ENCODE measurements at regions not wholly inside any gene's neighbourhood (a gene's known extent, or its start where the extent isn't known, plus 50 kb on each side); places are given as distances from the start of the nearest gene placed in this dataset.
"Not testable (repeated sequence)": the region's sequence is repeated elsewhere in the genome, so short reads cannot be mapped to it uniquely, and the experiment has no call there.

- Histone ChIP-seq H3K4me3 (ENCODE audit: low read length) (no peak overlapping the region), H4K20me1 (ENCODE audit: insufficient read depth, low read length) (no peaks in the 10 kb centered on the region), H2AFZ (ENCODE audit: low read length) (no peak overlapping the region), H3K9ac (ENCODE audit: low read length) (no peak overlapping the region), H3K27ac (ENCODE audit: low read length) (no peak overlapping the region), H3K79me2 (ENCODE audit: low read length) (no peaks in the 10 kb centered on the region), H3F3A (ENCODE audit: insufficient read depth, low read length) (no peaks in the 10 kb centered on the region), H3K4me1 (ENCODE audit: low read length) (no peaks in the 10 kb centered on the region), H3K36me3 (replicated peaks; ENCODE audit: insufficient read depth, low read length) (no peaks in the 10 kb centered on the region), H3K9me2 (replicated peaks; ENCODE audit: insufficient read depth, low read length) (no peaks in the 10 kb centered on the region), H3K27me3 (replicated peaks; ENCODE audit: insufficient read depth, low read length) (no peaks in the 10 kb centered on the region), H3K4me2 (ENCODE audit: low read depth, low read length) (no peak overlapping the region), H3K9me3 (replicated peaks; ENCODE audit: insufficient read depth, low read length) (no peaks in the 10 kb centered on the region)
- TF ChIP-seq EZH2 (optimal IDR thresholded peaks at IDR 0.05; ENCODE audit: low read depth, low read length), result no peak
- TF ChIP-seq, protein P1, sequence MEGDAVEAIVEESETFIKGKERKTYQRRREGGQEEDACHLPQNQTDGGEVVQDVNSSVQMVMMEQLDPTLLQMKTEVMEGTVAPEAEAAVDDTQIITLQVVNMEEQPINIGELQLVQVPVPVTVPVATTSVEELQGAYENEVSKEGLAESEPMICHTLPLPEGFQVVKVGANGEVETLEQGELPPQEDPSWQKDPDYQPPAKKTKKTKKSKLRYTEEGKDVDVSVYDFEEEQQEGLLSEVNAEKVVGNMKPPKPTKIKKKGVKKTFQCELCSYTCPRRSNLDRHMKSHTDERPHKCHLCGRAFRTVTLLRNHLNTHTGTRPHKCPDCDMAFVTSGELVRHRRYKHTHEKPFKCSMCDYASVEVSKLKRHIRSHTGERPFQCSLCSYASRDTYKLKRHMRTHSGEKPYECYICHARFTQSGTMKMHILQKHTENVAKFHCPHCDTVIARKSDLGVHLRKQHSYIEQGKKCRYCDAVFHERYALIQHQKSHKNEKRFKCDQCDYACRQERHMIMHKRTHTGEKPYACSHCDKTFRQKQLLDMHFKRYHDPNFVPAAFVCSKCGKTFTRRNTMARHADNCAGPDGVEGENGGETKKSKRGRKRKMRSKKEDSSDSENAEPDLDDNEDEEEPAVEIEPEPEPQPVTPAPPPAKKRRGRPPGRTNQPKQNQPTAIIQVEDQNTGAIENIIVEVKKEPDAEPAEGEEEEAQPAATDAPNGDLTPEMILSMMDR (IDR thresholded peaks at IDR 0.05; ENCODE audit: low read length), result no peak
- TF ChIP-seq EZH2phosphoT487 (IDR thresholded peaks at IDR 0.05; ENCODE audit: low read length), result no peak
- no peak for DNase-seq
Observed at GRCh38 chr15:81889485-81889881, 156.3 kb downstream of the MEX3B start.

DNA sequence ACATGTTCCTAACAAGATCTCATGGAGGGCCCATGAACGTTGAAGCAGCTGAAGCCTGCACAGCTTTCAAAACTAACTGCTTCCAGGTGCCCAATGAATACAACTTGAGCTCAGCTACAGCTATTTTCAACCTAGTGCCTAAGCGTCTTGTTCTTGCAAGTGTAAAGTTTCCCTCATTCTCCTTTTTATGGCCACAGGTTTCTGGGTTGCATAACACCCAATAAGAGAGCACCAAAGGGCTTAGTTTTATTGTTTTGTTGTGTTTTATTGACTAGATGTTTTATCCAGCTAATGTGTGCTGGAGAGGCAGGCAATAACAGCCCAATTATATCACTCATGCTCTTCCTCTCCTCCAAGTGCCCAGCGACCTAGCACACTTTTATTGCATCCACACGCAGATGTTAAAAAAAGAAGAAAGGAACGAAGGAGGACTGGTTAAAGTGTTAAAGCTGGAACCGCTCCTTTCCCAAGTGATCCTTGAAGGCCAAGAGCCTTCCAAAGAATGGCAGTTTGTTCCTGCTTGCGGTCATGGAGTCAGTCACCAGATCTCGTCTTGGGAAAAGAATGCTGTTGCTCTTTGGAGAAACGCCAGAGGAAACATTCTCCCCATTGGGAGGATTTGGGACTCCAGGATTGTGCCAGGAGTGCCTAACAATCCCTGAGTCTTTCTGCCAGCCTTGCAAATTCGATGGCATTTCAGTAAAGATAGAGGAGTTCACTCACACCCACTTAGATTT is 156.9 kb downstream of the MEX3B start:
- TF ChIP-seq, protein P1 (IDR thresholded peaks at IDR 0.05; ENCODE audit: low read length), result no peak
- no peak for TF ChIP-seq EZH2 (optimal IDR thresholded peaks at IDR 0.05; ENCODE audit: low read depth, low read length)
- no peak for TF ChIP-seq EZH2phosphoT487 (IDR thresholded peaks at IDR 0.05; ENCODE audit: low read length)
- H3K9me3 ChIP-seq (replicated peaks; ENCODE audit: insufficient read depth, low read length), result no peaks in the 10 kb centered on the region
- no peak overlapping the region for H3K4me3 ChIP-seq (ENCODE audit: low read length)
- H3K27me3 ChIP-seq (replicated peaks; ENCODE audit: insufficient read depth, low read length), result no peaks in the 10 kb centered on the region
- H4K20me1 ChIP-seq (ENCODE audit: insufficient read depth, low read length), result no peaks in the 10 kb centered on the region
- H2AFZ ChIP-seq (ENCODE audit: low read length), result no peak overlapping the region
- no peaks in the 10 kb centered on the region for H3K4me1 ChIP-seq (ENCODE audit: low read length)
- H3K36me3 ChIP-seq (replicated peaks; ENCODE audit: insufficient read depth, low read length), result no peaks in the 10 kb centered on the region
- no peaks in the 10 kb centered on the region for H3K9me2 ChIP-seq (replicated peaks; ENCODE audit: insufficient read depth, low read length)
- H3K4me2 ChIP-seq (ENCODE audit: low read depth, low read length), result no peak overlapping the region
- H3K9ac ChIP-seq (ENCODE audit: low read length), result no peak overlapping the region
- H3K79me2 ChIP-seq (ENCODE audit: low read length), result no peaks in the 10 kb centered on the region
- no peak overlapping the region for H3K27ac ChIP-seq (ENCODE audit: low read length)
- no peaks in the 10 kb centered on the region for H3F3A ChIP-seq (ENCODE audit: insufficient read depth, low read length)
- no peak for DNase-seq

DNA sequence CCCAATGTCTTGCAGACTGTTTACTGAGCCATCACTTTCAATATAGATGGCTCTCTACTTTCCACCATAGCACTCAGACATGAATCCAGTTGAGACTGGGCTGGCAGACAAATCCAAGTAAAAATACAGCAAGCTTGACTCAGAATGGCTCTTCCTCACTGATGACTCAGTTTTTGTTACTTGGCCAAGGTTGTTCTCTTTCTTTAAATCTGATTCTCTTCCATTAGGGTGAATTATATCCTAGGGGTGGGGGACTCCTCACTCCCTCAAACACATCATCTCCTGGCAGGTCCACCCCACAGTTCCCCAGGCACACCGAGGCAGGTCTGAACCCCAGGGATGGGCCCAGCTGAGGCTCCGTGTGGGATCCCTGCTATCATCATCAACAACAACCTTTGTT is 157.9 kb downstream of the MEX3B start:
- Histone ChIP-seq H3K9me2 (replicated peaks; ENCODE audit: insufficient read depth, low read length) (no peaks in the 10 kb centered on the region), H3K36me3 (replicated peaks; ENCODE audit: insufficient read depth, low read length) (no peaks in the 10 kb centered on the region)

DNA sequence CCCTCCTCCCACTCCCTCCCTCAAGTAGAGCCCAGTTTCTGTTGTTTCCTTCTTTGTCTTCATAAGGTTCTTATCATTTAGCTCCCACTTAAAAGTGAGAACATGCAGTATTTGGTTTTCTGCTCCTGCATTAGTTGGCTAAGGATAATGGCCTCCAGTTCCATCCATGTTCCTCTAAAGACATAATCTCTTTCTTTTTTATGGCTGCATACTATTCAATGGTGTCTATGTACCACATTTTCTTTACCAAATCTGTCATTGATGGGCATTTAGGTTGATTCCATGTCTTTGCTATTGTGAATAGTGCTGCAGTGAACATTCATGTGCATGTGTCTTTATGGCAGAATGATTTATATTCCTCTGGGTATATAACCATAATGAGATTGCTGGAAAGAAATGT is 158.6 kb downstream of the MEX3B start:
- H2AFZ ChIP-seq (ENCODE audit: low read length); H3K4me1 ChIP-seq (ENCODE audit: low read length); H3K9me3 ChIP-seq (replicated peaks; ENCODE audit: insufficient read depth, low read length); H4K20me1 ChIP-seq (ENCODE audit: insufficient read depth, low read length); H3K9me2 ChIP-seq (replicated peaks; ENCODE audit: insufficient read depth, low read length); H3F3A ChIP-seq (ENCODE audit: insufficient read depth, low read length); H3K27ac ChIP-seq (ENCODE audit: low read length); H3K36me3 ChIP-seq (replicated peaks; ENCODE audit: insufficient read depth, low read length); H3K4me2 ChIP-seq (ENCODE audit: low read depth, low read length); H3K9ac ChIP-seq (ENCODE audit: low read length); DNase-seq; H3K79me2 ChIP-seq (ENCODE audit: low read length); H3K4me3 ChIP-seq (ENCODE audit: low read length); H3K27me3 ChIP-seq (replicated peaks; ENCODE audit: insufficient read depth, low read length): not testable (repeated sequence)

More for the DNA sequence above, 157.9 kb downstream of the MEX3B start:
- H3K4me3 ChIP-seq (ENCODE audit: low read length), result no peak overlapping the region
- no peak for TF ChIP-seq EZH2phosphoT487 (IDR thresholded peaks at IDR 0.05; ENCODE audit: low read length)
- no peak for TF ChIP-seq EZH2 (optimal IDR thresholded peaks at IDR 0.05; ENCODE audit: low read depth, low read length)
- TF ChIP-seq, protein P1 (IDR thresholded peaks at IDR 0.05; ENCODE audit: low read length), result no peak
- no peak overlapping the region for H3K9ac ChIP-seq (ENCODE audit: low read length)
- DNase-seq, result no peak
- H4K20me1 ChIP-seq (ENCODE audit: insufficient read depth, low read length), result no peaks in the 10 kb centered on the region
- no peaks in the 10 kb centered on the region for H3K4me1 ChIP-seq (ENCODE audit: low read length)
- no peaks in the 10 kb centered on the region for H3K27me3 ChIP-seq (replicated peaks; ENCODE audit: insufficient read depth, low read length)
- no peak overlapping the region for H3K4me2 ChIP-seq (ENCODE audit: low read depth, low read length)
- H3F3A ChIP-seq (ENCODE audit: insufficient read depth, low read length), result no peaks in the 10 kb centered on the region
- H3K9me3 ChIP-seq (replicated peaks; ENCODE audit: insufficient read depth, low read length), result no peaks in the 10 kb centered on the region
- no peaks in the 10 kb centered on the region for H3K79me2 ChIP-seq (ENCODE audit: low read length)
- H2AFZ ChIP-seq (ENCODE audit: low read length), result no peak overlapping the region
- H3K27ac ChIP-seq (ENCODE audit: low read length), result no peak overlapping the region

All from MM.1S (cell line).